Naive thymus-derived CD4-positive, alpha-beta T cell (primary cell): ENCODE measurements at regions not wholly inside any gene's neighbourhood (a gene's known extent, or its start where the extent isn't known, plus 50 kb on each side); places are given as distances from the start of the nearest gene placed in this dataset.

Source experiments
- ATAC-seq: fragments of 150-1000 bp; cut with Tn5 transposase; 2 replicates; pipeline ENCODE4 v1.10.0; 2021; ENCODE audit warnings: mild to moderate bottlenecking, moderate library complexity
- CTCF ChIA-PET: fragments of 350-600 bp; sonication (Branson Sonifier 250); formaldehyde crosslinking; loops from one replicate; lab custom pipeline; 2021; ENCODE audit warnings: antibody characterized with exemption; lab: Charles Lee
- POLR2A ChIA-PET: fragments of 350-600 bp; sonication (Branson Sonifier 250); formaldehyde crosslinking; loops from one replicate; lab custom pipeline; 2021; ENCODE audit warnings: antibody characterized with exemption, inconsistent platforms; lab: Charles Lee
- DNase-seq, 9 donors: peaks; one replicate each; pipeline versions ENCODE4 v3.0.0 to v3.0.0-alpha.2; 2020 to 2022; ENCODE audit warnings: mixed read lengths in 1 of 9
- H3K27ac ChIP-seq: one replicate; pipeline ENCODE4 v1.7.0; 2013; ENCODE audit warnings: mild to moderate bottlenecking, low read depth, low read length, moderate library complexity
- H3K27me3 ChIP-seq, 2 donors: one replicate each; pipeline ENCODE4 v1.7.0; 2013; ENCODE audit warnings: low read length in 2 of 2, mild to moderate bottlenecking in 2 of 2, moderate library complexity in 2 of 2; ENCODE audit not compliant: control insufficient read depth in 2 of 2, insufficient read depth in 2 of 2
- H3K36me3 ChIP-seq, 3 experiments: 1 replicate in 2 of 3; 2 replicates in 1 of 3; pipeline ENCODE4 v1.7.0; 2013; ENCODE audit warnings: low read length in 3 of 3, mild to moderate bottlenecking in 3 of 3, moderate library complexity in 1 of 3; ENCODE audit not compliant: insufficient read depth in 3 of 3, control insufficient read depth in 2 of 3
- H3K4me1 ChIP-seq, 2 donors: one replicate each; pipeline ENCODE4 v1.7.0; 2013; ENCODE audit warnings: low read length in 2 of 2, mild to moderate bottlenecking in 2 of 2, moderate library complexity in 1 of 2; ENCODE audit not compliant: control insufficient read depth in 2 of 2, insufficient read depth in 2 of 2
- H3K4me3 ChIP-seq: 2 replicates; pipeline ENCODE4 v1.7.0; 2013; ENCODE audit warnings: mild to moderate bottlenecking, low read length
- H3K9me3 ChIP-seq, 3 experiments: 1 replicate in 2 of 3; 2 replicates in 1 of 3; pipeline ENCODE4 v1.7.0; 2013; ENCODE audit warnings: low read length in 3 of 3; ENCODE audit not compliant: control insufficient read depth in 2 of 3
- H3K27ac Mint-ChIP-seq, 9 donors: one replicate each; pipeline ENCODE4 v1.8.0; 2020 to 2022; ENCODE audit warnings: mixed read lengths in 9 of 9, mild to moderate bottlenecking in 8 of 9, moderate library complexity in 5 of 9, inconsistent platforms in 2 of 9
- H3K27me3 Mint-ChIP-seq, 5 donors: one replicate each; pipeline ENCODE4 v1.8.0; 2021 to 2022; ENCODE audit warnings: mixed read lengths in 5 of 5, mild to moderate bottlenecking in 1 of 5
- H3K36me3 Mint-ChIP-seq, 5 donors: one replicate each; pipeline ENCODE4 v1.8.0; 2020 to 2022; ENCODE audit warnings: mixed read lengths in 5 of 5, mild to moderate bottlenecking in 3 of 5, inconsistent platforms in 1 of 5
- H3K4me1 Mint-ChIP-seq, 7 donors: one replicate each; pipeline ENCODE4 v1.8.0; 2020 to 2022; ENCODE audit warnings: mixed read lengths in 7 of 7, mild to moderate bottlenecking in 3 of 7, inconsistent platforms in 1 of 7
- H3K4me3 Mint-ChIP-seq, 10 donors: one replicate each; pipeline ENCODE4 v1.8.0; 2020 to 2022; ENCODE audit warnings: mild to moderate bottlenecking in 10 of 10, mixed read lengths in 10 of 10, moderate library complexity in 6 of 10, inconsistent platforms in 2 of 10
- H3K9me3 Mint-ChIP-seq, 11 donors: one replicate each; pipeline ENCODE4 v1.8.0; 2020 to 2022; ENCODE audit warnings: mixed read lengths in 11 of 11, mild to moderate bottlenecking in 4 of 11, inconsistent platforms in 1 of 11, moderate library complexity in 1 of 11
- intact Hi-C, 2 donors: fragments of 100-400 bp; cut with micrococcal nuclease; formaldehyde crosslinking; loops; one replicate each; pipeline ENCODE4 v1.15.1; 2023

GRCh38 chr4:111855308-111855707, 289.9 kb upstream of the FAM241A start:
- DNase-seq (no peak), ATAC-seq (no peak)
- Histone ChIP-seq H3K27me3 (no peaks in the 10 kb centered on the region), H3K4me1 (no peaks in the 10 kb centered on the region), H3K36me3 (no peaks in the 10 kb centered on the region), H3K9me3 (no peaks in the 10 kb centered on the region), H3K27ac (no peak overlapping the region), H3K4me3 (no peak overlapping the region)
- Mint-ChIP-seq H3K4me1 (no peaks in the 10 kb centered on the region), H3K27me3 (no peaks in the 10 kb centered on the region), H3K36me3 (no peaks in the 10 kb centered on the region), H3K4me3 (no peak overlapping the region), H3K9me3 (peaks cover 0 to 6% (median 0%) of the 10 kb centered on the region in 11 donors), H3K27ac (no peak overlapping the region)
- ChIA-PET CTCF (no interaction called here), POLR2A (no interaction called here)
- intact Hi-C loops: loop anchor here in 1 of 2 donors (2.0 kb wide), 1 partner anchor 213 kb away; no protein-coding TSS in a partner anchor

GRCh38 chr4:111864066-111864465, 281.2 kb upstream of the FAM241A start:
- H3K36me3 ChIP-seq: no peaks in the 10 kb centered on the region
- Mint-ChIP-seq H3K27ac (no peak overlapping the region), H3K27me3 (peaks cover 0 to 4% (median 0%) of the 10 kb centered on the region in 5 donors), H3K36me3 (no peaks in the 10 kb centered on the region), H3K4me3 (no peak overlapping the region), H3K4me1 (no peaks in the 10 kb centered on the region), H3K9me3 (peaks cover 0 to 19% (median 8%) of the 10 kb centered on the region in 11 donors)
- H3K9me3 ChIP-seq: no peaks in the 10 kb centered on the region
- ChIA-PET POLR2A (no interaction called here), CTCF (no interaction called here)
- H3K4me1 ChIP-seq: no peaks in the 10 kb centered on the region
- intact Hi-C loops: no loop called here
- no peak overlapping the region for H3K4me3 ChIP-seq
- H3K27ac ChIP-seq: no peak overlapping the region
- H3K27me3 ChIP-seq: no peaks in the 10 kb centered on the region
- ATAC-seq (no peak), DNase-seq (no peak)

- Histone ChIP-seq H3K4me1 (no peaks in the 10 kb centered on the region), H3K36me3 (no peaks in the 10 kb centered on the region), H3K27ac (no peak overlapping the region), H3K27me3 (no peaks in the 10 kb centered on the region), H3K9me3 (no peaks in the 10 kb centered on the region), H3K4me3 (no peak overlapping the region)
- Mint-ChIP-seq H3K36me3 (no peaks in the 10 kb centered on the region), H3K4me3 (no peak overlapping the region), H3K4me1 (no peaks in the 10 kb centered on the region), H3K27ac (no peak overlapping the region), H3K27me3 (peaks cover 0 to 4% (median 0%) of the 10 kb centered on the region in 5 donors), H3K9me3 (peaks cover 0 to 23% (median 8%) of the 10 kb centered on the region in 11 donors)
- DNase-seq: no peak
- ChIA-PET CTCF (no interaction called here), POLR2A (no interaction called here)
- no peak for ATAC-seq
- intact Hi-C loops: no loop called here
Measured at GRCh38 chr4:111869339-111869738, 275.9 kb upstream of the FAM241A start.

- POLR2A ChIA-PET: no interaction called here
- Mint-ChIP-seq H3K27me3 (peaks cover 0 to 4% (median 0%) of the 10 kb centered on the region in 5 donors), H3K4me3 (no peak overlapping the region), H3K9me3 (peaks cover 0 to 15% (median 4%) of the 10 kb centered on the region in 11 donors), H3K27ac (no peak overlapping the region), H3K36me3 (no peaks in the 10 kb centered on the region), H3K4me1 (no peaks in the 10 kb centered on the region)
- intact Hi-C loops: no loop called here
- Histone ChIP-seq H3K27me3 (no peaks in the 10 kb centered on the region), H3K4me1 (no peaks in the 10 kb centered on the region), H3K4me3 (no peak overlapping the region), H3K27ac (no peak overlapping the region), H3K9me3 (no peaks in the 10 kb centered on the region), H3K36me3 (no peaks in the 10 kb centered on the region)
- ATAC-seq (no peak), DNase-seq (no peak)
- CTCF ChIA-PET: no interaction called here
Measured at GRCh38 chr4:111871802-111872201, 273.5 kb upstream of the FAM241A start.

- H3K4me3 ChIP-seq: no peak overlapping the region
- no peak for DNase-seq
- CTCF ChIA-PET: no interaction called here
- Mint-ChIP-seq H3K4me1 (no peaks in the 10 kb centered on the region), H3K27me3 (no peaks in the 10 kb centered on the region), H3K36me3 (no peaks in the 10 kb centered on the region), H3K4me3 (no peak overlapping the region), H3K27ac (no peak overlapping the region), H3K9me3 (peaks cover 0 to 9% (median 0%) of the 10 kb centered on the region in 11 donors)
- no peaks in the 10 kb centered on the region for H3K4me1 ChIP-seq
- no peak for ATAC-seq
- intact Hi-C loops: no loop called here
- no peaks in the 10 kb centered on the region for H3K36me3 ChIP-seq
- POLR2A ChIA-PET: no interaction called here
- no peaks in the 10 kb centered on the region for H3K27me3 ChIP-seq
- no peaks in the 10 kb centered on the region for H3K9me3 ChIP-seq
- no peak overlapping the region for H3K27ac ChIP-seq
Measured at GRCh38 chr4:111873801-111874200, 271.5 kb upstream of the FAM241A start.

GRCh38 chr4:111879539-111879938, 265.7 kb upstream of the FAM241A start:
- H3K4me3 ChIP-seq: no peak overlapping the region
- no peaks in the 10 kb centered on the region for H3K9me3 ChIP-seq
- no peak for DNase-seq
- no peak for ATAC-seq
- intact Hi-C loops: no loop called here
- no peaks in the 10 kb centered on the region for H3K36me3 ChIP-seq
- no peak overlapping the region for H3K27ac ChIP-seq
- H3K27ac Mint-ChIP-seq: no peak overlapping the region
- peaks cover 0 to 1% (median 0%) of the 10 kb centered on the region in 11 donors for H3K9me3 Mint-ChIP-seq
- no peak overlapping the region for H3K4me3 Mint-ChIP-seq
- ChIA-PET CTCF (no interaction called here), POLR2A (no interaction called here)
- no peaks in the 10 kb centered on the region for H3K4me1 ChIP-seq
- H3K27me3 Mint-ChIP-seq: no peaks in the 10 kb centered on the region
- H3K27me3 ChIP-seq: no peaks in the 10 kb centered on the region
- H3K36me3 Mint-ChIP-seq: no peaks in the 10 kb centered on the region
- H3K4me1 Mint-ChIP-seq: no peaks in the 10 kb centered on the region

- ATAC-seq (no peak), DNase-seq (no peak)
- Mint-ChIP-seq H3K27me3 (no peaks in the 10 kb centered on the region), H3K27ac (no peak overlapping the region), H3K36me3 (no peaks in the 10 kb centered on the region), H3K4me3 (no peak overlapping the region), H3K4me1 (no peaks in the 10 kb centered on the region), H3K9me3 (peaks cover 0 to 4% (median 0%) of the 10 kb centered on the region in 11 donors)
- Histone ChIP-seq H3K27ac (no peak overlapping the region), H3K27me3 (no peaks in the 10 kb centered on the region), H3K4me3 (no peak overlapping the region), H3K4me1 (no peaks in the 10 kb centered on the region), H3K9me3 (no peaks in the 10 kb centered on the region), H3K36me3 (no peaks in the 10 kb centered on the region)
- CTCF ChIA-PET: no interaction called here
- POLR2A ChIA-PET: no interaction called here
- intact Hi-C loops: no loop called here
Measured at GRCh38 chr4:111880116-111880515, 265.1 kb upstream of the FAM241A start.
